ENCODE measurements at regions not wholly inside any gene's neighbourhood (a gene's known extent, or its start where the extent isn't known, plus 50 kb on each side); places are given as distances from the start of the nearest gene placed in this dataset.

DNA sequence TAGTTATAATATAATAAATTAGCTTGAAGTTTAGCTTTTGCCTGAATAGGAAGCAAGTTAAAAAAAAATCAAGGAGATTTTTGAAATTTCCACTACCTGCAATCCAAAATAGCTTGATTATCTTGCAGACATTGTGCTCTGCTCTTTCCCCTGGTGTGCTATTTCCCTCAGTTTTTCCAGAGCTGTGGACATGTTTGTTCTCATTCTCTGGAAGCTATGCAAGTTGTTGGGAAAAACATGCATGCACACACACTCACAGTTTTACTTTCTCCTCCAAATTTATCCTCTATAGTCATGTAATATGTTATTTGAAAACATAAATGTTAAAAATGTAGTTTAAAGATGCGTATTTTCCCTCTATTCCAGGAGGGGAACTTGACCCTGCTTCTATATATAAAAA is 225.8 kb upstream of the ARSJ start:
- H3K36me3 Mint-ChIP-seq: no peaks in the 10 kb centered on the region
- no CpG with 5 or more reads among the region's 1 CpG for WGBS (ENCODE audit: insufficient coverage)

DNA sequence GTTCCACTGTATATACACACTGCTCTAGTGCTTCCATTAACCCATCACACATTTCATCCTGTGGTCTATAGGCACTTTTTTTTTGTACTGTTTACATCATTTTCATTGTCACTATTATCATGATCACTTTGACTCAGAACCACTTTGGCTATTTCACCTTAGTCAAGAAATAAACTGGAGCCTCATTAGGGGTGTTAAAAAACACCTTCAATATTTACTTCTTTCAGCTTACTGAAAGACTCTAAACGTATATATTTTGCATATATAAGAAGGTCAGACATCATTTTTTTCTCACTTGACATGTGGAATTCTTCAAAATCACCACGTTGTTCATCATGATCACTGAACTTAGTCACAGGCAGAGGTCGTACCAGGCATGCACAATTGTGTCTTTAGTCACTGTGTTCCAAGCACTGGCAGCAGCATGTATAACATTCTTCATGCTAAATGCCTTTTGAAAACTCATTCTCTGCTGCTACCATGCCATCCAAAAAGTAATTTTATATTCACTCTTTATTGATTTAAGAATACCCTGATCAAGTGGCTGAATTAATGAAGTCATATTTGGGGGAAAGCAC is 229.2 kb upstream of the ARSJ start:
- DNase-seq: no peak
- 50% methylated on average over 2 of the region's 3 CpGs for WGBS (ENCODE audit: insufficient coverage)
- intact Hi-C loops (cut with micrococcal nuclease): no loop called here
- Mint-ChIP-seq H3K4me3 (no peak overlapping the region), H3K9me3 (peaks cover 0 to 3% (median 2%) of the 10 kb centered on the region in 7 donors), H3K4me1 (no peaks in the 10 kb centered on the region), H3K27me3 (ENCODE audit: low read depth in 3 of 3) (no peaks in the 10 kb centered on the region), H3K27ac (no peak overlapping the region), H3K36me3 (no peaks in the 10 kb centered on the region)
- H3K36me3 ChIP-seq (replicated peaks in 1 of 2; ENCODE audit: control insufficient read depth in 1 of 2, insufficient read depth in 2 of 2, low read length in 2 of 2): no peaks in the 10 kb centered on the region
- H2AFZ ChIP-seq (ENCODE audit: insufficient read depth, low read depth, low read length, poor library complexity, severe bottlenecking): no peak overlapping the region
- no peak overlapping the region for H3K4me3 ChIP-seq (replicated peaks in 1 of 3; ENCODE audit: low read depth in 2 of 3, low read length in 3 of 3)
- H3K9me3 ChIP-seq (replicated peaks in 1 of 2; ENCODE audit: control insufficient read depth in 1 of 2, insufficient read depth in 1 of 2, low read length in 2 of 2): no peaks in the 10 kb centered on the region
- H3K79me2 ChIP-seq (ENCODE audit: insufficient read depth, low read length): no peaks in the 10 kb centered on the region
- H4K20me1 ChIP-seq (ENCODE audit: insufficient read depth, low read length): no peaks in the 10 kb centered on the region
- H3K27ac ChIP-seq (ENCODE audit: low read depth in 1 of 2, low read length in 2 of 2): no peak overlapping the region
- no peaks in the 10 kb centered on the region for H3K27me3 ChIP-seq (ENCODE audit: control insufficient read depth in 2 of 2, insufficient read depth in 2 of 2, low read length in 2 of 2)
- H3K4me2 ChIP-seq (replicated peaks; ENCODE audit: extremely low read depth, low read length, poor library complexity, severe bottlenecking): no peak overlapping the region
- TF ChIP-seq, protein P1, sequence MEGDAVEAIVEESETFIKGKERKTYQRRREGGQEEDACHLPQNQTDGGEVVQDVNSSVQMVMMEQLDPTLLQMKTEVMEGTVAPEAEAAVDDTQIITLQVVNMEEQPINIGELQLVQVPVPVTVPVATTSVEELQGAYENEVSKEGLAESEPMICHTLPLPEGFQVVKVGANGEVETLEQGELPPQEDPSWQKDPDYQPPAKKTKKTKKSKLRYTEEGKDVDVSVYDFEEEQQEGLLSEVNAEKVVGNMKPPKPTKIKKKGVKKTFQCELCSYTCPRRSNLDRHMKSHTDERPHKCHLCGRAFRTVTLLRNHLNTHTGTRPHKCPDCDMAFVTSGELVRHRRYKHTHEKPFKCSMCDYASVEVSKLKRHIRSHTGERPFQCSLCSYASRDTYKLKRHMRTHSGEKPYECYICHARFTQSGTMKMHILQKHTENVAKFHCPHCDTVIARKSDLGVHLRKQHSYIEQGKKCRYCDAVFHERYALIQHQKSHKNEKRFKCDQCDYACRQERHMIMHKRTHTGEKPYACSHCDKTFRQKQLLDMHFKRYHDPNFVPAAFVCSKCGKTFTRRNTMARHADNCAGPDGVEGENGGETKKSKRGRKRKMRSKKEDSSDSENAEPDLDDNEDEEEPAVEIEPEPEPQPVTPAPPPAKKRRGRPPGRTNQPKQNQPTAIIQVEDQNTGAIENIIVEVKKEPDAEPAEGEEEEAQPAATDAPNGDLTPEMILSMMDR (IDR thresholded peaks at IDR 0.05): no peak
- no peaks in the 10 kb centered on the region for H3K4me1 ChIP-seq (ENCODE audit: control insufficient read depth in 1 of 2, insufficient read depth in 2 of 2, low read length in 2 of 2)
- H3K9ac ChIP-seq (ENCODE audit: insufficient read depth, low read length, poor library complexity, severe bottlenecking): no peak overlapping the region

More for the DNA sequence above, 225.8 kb upstream of the ARSJ start:
- no peak overlapping the region for H3K27ac Mint-ChIP-seq
- peaks cover 0 to 4% (median 3%) of the 10 kb centered on the region in 7 donors for H3K9me3 Mint-ChIP-seq
- Histone ChIP-seq H3K4me1 (ENCODE audit: control insufficient read depth in 1 of 2, insufficient read depth in 2 of 2, low read length in 2 of 2) (no peaks in the 10 kb centered on the region), H3K79me2 (ENCODE audit: insufficient read depth, low read length) (no peaks in the 10 kb centered on the region), H2AFZ (ENCODE audit: insufficient read depth, low read depth, low read length, poor library complexity, severe bottlenecking) (no peak overlapping the region), H3K36me3 (replicated peaks in 1 of 2; ENCODE audit: control insufficient read depth in 1 of 2, insufficient read depth in 2 of 2, low read length in 2 of 2) (no peaks in the 10 kb centered on the region), H3K27me3 (ENCODE audit: control insufficient read depth in 2 of 2, insufficient read depth in 2 of 2, low read length in 2 of 2) (no peaks in the 10 kb centered on the region), H3K4me3 (replicated peaks in 1 of 3; ENCODE audit: low read depth in 2 of 3, low read length in 3 of 3) (no peak overlapping the region), H4K20me1 (ENCODE audit: insufficient read depth, low read length) (no peaks in the 10 kb centered on the region), H3K4me2 (replicated peaks; ENCODE audit: extremely low read depth, low read length, poor library complexity, severe bottlenecking) (no peak overlapping the region), H3K9me3 (replicated peaks in 1 of 2; ENCODE audit: control insufficient read depth in 1 of 2, insufficient read depth in 1 of 2, low read length in 2 of 2) (peaks cover 0 to 6% of the 10 kb centered on the region in 2 donors), H3K27ac (ENCODE audit: low read depth in 1 of 2, low read length in 2 of 2) (no peak overlapping the region), H3K9ac (ENCODE audit: insufficient read depth, low read length, poor library complexity, severe bottlenecking) (no peak overlapping the region)
- intact Hi-C loops (cut with micrococcal nuclease): no loop called here
- H3K27me3 Mint-ChIP-seq (ENCODE audit: low read depth in 3 of 3): no peaks in the 10 kb centered on the region
- TF ChIP-seq, protein P1 (IDR thresholded peaks at IDR 0.05): no peak
- no peak overlapping the region for H3K4me3 Mint-ChIP-seq
- no peak for DNase-seq
- H3K4me1 Mint-ChIP-seq: no peaks in the 10 kb centered on the region

Measured in CD14-positive monocyte (primary cell).